HEK293 (cell line): ENCODE measurements at regions not wholly inside any gene's neighbourhood (a gene's known extent, or its start where the extent isn't known, plus 50 kb on each side); places are given as distances from the start of the nearest gene placed in this dataset.

Source experiments
- CTCF ChIA-PET: fragments of 350-600 bp; formaldehyde crosslinking; extraction: SDS; loops from one replicate; lab custom pipeline; 2021; ENCODE audit warnings: antibody characterized with exemption; lab: Yijun Ruan, JAX
- POLR2A ChIA-PET: fragments of 300-600 bp; formaldehyde crosslinking; extraction: SDS; loops from one replicate; lab custom pipeline; 2020; ENCODE audit warnings: antibody characterized with exemption, inconsistent platforms; lab: Yijun Ruan, JAX
- H3K27ac ChIP-seq: fragments of 200-500 bp; sonication (Bioruptor generic); 2 replicates; pipeline ENCODE4 v1.5.1; 2014; ENCODE audit warnings: low read depth, low read length, control low read depth, inconsistent platforms; ENCODE audit errors: extremely low read depth
- H3K36me3 ChIP-seq, 2 experiments: fragments of 200-500 bp in 1 of 2; sonication (Bioruptor generic) in 1 of 2; 1 replicate in 1 of 2; 2 replicates in 1 of 2; pipeline ENCODE4 v1.5.1; 2014 to 2017; ENCODE audit warnings: inconsistent platforms in 2 of 2, low read length in 2 of 2; ENCODE audit not compliant: control insufficient read depth in 2 of 2, insufficient read depth in 1 of 2
- H3K4me1 ChIP-seq: fragments of 200-500 bp; sonication (Bioruptor generic); 2 replicates; pipeline ENCODE4 v1.5.1; 2014; ENCODE audit warnings: mild to moderate bottlenecking, low read length, inconsistent platforms; ENCODE audit not compliant: control insufficient read depth, insufficient read depth
- H3K4me3 ChIP-seq: 2 replicates; pipeline ENCODE4 v1.5.1; 2011; ENCODE audit warnings: low read depth, mild to moderate bottlenecking, control low read depth, low read length, moderate library complexity
- H3K9me3 ChIP-seq: fragments of 200-500 bp; sonication (Bioruptor generic); 2 replicates; pipeline ENCODE4 v1.5.1; 2014; ENCODE audit warnings: low read depth, low read length, inconsistent platforms; ENCODE audit not compliant: control insufficient read depth, insufficient read depth
- FEZF1 ChIP-seq: fragments of 450-650 bp; formaldehyde crosslinking; IDR thresholded peaks from 2 replicates; pipeline ENCODE4 v1.5.1; 2016; ENCODE audit warnings: missing biosample characterization, missing genetic modification characterization
- GLI2 ChIP-seq: fragments of 450-650 bp; formaldehyde crosslinking; IDR thresholded peaks from 2 replicates; pipeline ENCODE4; 2017; ENCODE audit warnings: missing biosample characterization, missing genetic modification characterization, low read depth, borderline replicate concordance
- HOXA7 ChIP-seq: sonication (generic); formaldehyde crosslinking; IDR thresholded peaks from 2 replicates; pipeline ENCODE4 v1.8.1; 2022; ENCODE audit warnings: missing genetic modification reagents, borderline replicate concordance
- OVOL3 ChIP-seq: fragments of 450-650 bp; formaldehyde crosslinking; IDR thresholded peaks from 2 replicates; pipeline ENCODE4 v1.5.1; 2016; ENCODE audit warnings: missing biosample characterization, missing genetic modification characterization
- ZBTB7A ChIP-seq: fragments of 450-650 bp; formaldehyde crosslinking; IDR thresholded peaks from 2 replicates; pipeline ENCODE4 v1.5.1; 2016; ENCODE audit warnings: low read depth, missing biosample characterization, missing genetic modification characterization
- ZBTB8A ChIP-seq: fragments of 450-650 bp; formaldehyde crosslinking; IDR thresholded peaks from 2 replicates; pipeline ENCODE4 v1.5.1; 2016; ENCODE audit warnings: missing biosample characterization, missing genetic modification characterization
- ZFP37 ChIP-seq: fragments of 450-650 bp; formaldehyde crosslinking; IDR thresholded peaks from 2 replicates; pipeline ENCODE4 v1.5.1; 2016; ENCODE audit warnings: missing biosample characterization, missing genetic modification characterization
- ZNF140 ChIP-seq: fragments of 450-650 bp; formaldehyde crosslinking; IDR thresholded peaks from 2 replicates; pipeline ENCODE4 v1.5.1; 2016; ENCODE audit warnings: missing biosample characterization, missing genetic modification characterization
- ZNF24 ChIP-seq: fragments of 450-650 bp; formaldehyde crosslinking; IDR thresholded peaks from 2 replicates; pipeline ENCODE4 v1.5.1; 2016; ENCODE audit warnings: missing biosample characterization, missing genetic modification characterization
- ZNF521 ChIP-seq: fragments of 450-650 bp; formaldehyde crosslinking; IDR thresholded peaks from 2 replicates; pipeline ENCODE4 v1.5.1; 2017; ENCODE audit warnings: missing biosample characterization, mild to moderate bottlenecking, missing genetic modification characterization
- ZNF548 ChIP-seq: fragments of 450-650 bp; formaldehyde crosslinking; IDR thresholded peaks from 2 replicates; pipeline ENCODE4 v1.5.1; 2016; ENCODE audit warnings: missing biosample characterization, missing genetic modification characterization
- ZNF610 ChIP-seq: fragments of 450-650 bp; formaldehyde crosslinking; IDR thresholded peaks from 2 replicates; pipeline ENCODE4 v1.5.1; 2016; ENCODE audit warnings: missing biosample characterization, missing genetic modification characterization, borderline replicate concordance
- ZNF76 ChIP-seq: fragments of 450-650 bp; formaldehyde crosslinking; IDR thresholded peaks from 2 replicates; pipeline ENCODE4; 2016; ENCODE audit warnings: low read depth, missing biosample characterization, missing genetic modification characterization, borderline replicate concordance
- TF ChIP-seq, protein P1 (sequence below): fragments of 450-650 bp; IDR thresholded peaks from 2 replicates; pipeline ENCODE4 v1.5.1; 2018; ENCODE audit warnings: missing biosample characterization, missing genetic modification characterization
- TF ChIP-seq, protein P2 (sequence below): fragments of 450-650 bp; formaldehyde crosslinking; IDR thresholded peaks from 2 replicates; pipeline ENCODE4 v1.5.1; 2016; ENCODE audit warnings: missing biosample characterization, missing genetic modification characterization
- TF ChIP-seq, protein P3 (sequence below): fragments of 450-650 bp; formaldehyde crosslinking; IDR thresholded peaks from 2 replicates; pipeline ENCODE4 v1.5.1; 2016; ENCODE audit warnings: missing biosample characterization, missing genetic modification characterization
- TF ChIP-seq, protein P4 (sequence below): fragments of 450-650 bp; formaldehyde crosslinking; IDR thresholded peaks from 2 replicates; pipeline ENCODE4 v1.5.1; 2016; ENCODE audit warnings: missing biosample characterization, missing genetic modification characterization, borderline replicate concordance
- TF ChIP-seq, protein P5 (sequence below): fragments of 450-650 bp; formaldehyde crosslinking; IDR thresholded peaks from 2 replicates; pipeline ENCODE4 v1.5.1; 2016; ENCODE audit warnings: missing biosample characterization, missing genetic modification characterization
- TF ChIP-seq, protein P6 (sequence below): fragments of 450-650 bp; formaldehyde crosslinking; IDR thresholded peaks from 2 replicates; pipeline ENCODE4 v1.5.1; 2016; ENCODE audit warnings: missing biosample characterization, missing genetic modification characterization

DNA sequence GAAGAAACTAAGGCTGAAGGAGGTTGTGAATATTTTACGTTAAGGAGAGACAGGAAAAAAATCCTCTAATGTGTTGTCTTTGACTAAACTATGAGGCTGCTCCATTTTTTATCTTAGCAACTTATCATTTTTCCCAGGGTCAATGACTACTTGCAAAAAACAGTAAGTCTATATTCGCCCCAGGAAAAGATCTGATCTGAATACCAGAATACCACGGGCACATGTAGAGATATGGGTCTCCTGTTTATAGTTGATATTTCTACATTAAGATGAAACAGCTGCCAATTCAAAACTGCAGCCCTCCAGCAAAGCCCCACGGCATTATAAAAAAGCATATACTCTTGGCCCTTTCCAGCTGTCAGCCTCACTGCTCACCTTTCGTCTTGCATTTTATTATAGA is 358.4 kb downstream of the SH2D4B start:
- POLR2A ChIA-PET, result no interaction called here
- no peaks in the 10 kb centered on the region for H3K36me3 ChIP-seq
- no peak overlapping the region for H3K4me3 ChIP-seq
- CTCF ChIA-PET, result interaction anchor here (0.9 kb wide), 1 partner anchor 49 kb away, joined by 3 read pairs; no protein-coding TSS in a partner anchor
- H3K27ac ChIP-seq, result no peak overlapping the region
- H3K9me3 ChIP-seq, result no peaks in the 10 kb centered on the region
- no peaks in the 10 kb centered on the region for H3K4me1 ChIP-seq
- TF ChIP-seq ZNF548 (tag by site-specific recombination), result no peak
- no peak for TF ChIP-seq OVOL3 (tag by site-specific recombination)
- no peak for TF ChIP-seq ZNF140 (tag by site-specific recombination)
- no peak for TF ChIP-seq ZBTB7A (tag by site-specific recombination)
- no peak for TF ChIP-seq ZNF610 (tag by site-specific recombination)
- TF ChIP-seq, protein P1, sequence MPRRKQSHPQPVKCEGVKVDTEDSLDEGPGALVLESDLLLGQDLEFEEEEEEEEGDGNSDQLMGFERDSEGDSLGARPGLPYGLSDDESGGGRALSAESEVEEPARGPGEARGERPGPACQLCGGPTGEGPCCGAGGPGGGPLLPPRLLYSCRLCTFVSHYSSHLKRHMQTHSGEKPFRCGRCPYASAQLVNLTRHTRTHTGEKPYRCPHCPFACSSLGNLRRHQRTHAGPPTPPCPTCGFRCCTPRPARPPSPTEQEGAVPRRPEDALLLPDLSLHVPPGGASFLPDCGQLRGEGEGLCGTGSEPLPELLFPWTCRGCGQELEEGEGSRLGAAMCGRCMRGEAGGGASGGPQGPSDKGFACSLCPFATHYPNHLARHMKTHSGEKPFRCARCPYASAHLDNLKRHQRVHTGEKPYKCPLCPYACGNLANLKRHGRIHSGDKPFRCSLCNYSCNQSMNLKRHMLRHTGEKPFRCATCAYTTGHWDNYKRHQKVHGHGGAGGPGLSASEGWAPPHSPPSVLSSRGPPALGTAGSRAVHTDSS (tag by site-specific recombination), result no peak

DNA sequence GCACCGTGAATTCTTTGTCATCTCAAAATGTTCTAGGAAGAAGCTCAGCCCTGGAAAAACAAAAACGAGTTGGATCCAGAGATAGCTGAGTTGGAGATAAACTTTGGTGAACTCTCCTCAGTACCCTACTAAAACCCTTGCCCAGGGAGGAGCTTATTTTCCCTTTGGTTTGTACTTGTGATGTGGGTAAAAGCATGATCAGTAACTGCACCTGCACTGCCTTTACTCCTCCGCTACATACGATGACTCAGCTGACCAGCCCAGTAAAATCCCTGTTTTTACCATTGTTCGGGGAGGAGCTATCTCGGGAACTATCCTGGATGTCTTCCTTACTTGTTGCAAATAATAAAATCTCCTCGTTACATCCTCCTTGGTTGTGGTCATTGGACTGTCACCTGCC is 359.3 kb downstream of the SH2D4B start:
- no peaks in the 10 kb centered on the region for H3K4me1 ChIP-seq
- no peak overlapping the region for H3K4me3 ChIP-seq
- ChIA-PET CTCF (no interaction called here), POLR2A (no interaction called here)
- TF ChIP-seq, protein P2, sequence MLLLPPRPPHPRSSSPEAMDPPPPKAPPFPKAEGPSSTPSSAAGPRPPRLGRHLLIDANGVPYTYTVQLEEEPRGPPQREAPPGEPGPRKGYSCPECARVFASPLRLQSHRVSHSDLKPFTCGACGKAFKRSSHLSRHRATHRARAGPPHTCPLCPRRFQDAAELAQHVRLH, result no peak
- TF ChIP-seq ZNF521 (tag by site-specific recombination), result no peak
- TF ChIP-seq, protein P3, sequence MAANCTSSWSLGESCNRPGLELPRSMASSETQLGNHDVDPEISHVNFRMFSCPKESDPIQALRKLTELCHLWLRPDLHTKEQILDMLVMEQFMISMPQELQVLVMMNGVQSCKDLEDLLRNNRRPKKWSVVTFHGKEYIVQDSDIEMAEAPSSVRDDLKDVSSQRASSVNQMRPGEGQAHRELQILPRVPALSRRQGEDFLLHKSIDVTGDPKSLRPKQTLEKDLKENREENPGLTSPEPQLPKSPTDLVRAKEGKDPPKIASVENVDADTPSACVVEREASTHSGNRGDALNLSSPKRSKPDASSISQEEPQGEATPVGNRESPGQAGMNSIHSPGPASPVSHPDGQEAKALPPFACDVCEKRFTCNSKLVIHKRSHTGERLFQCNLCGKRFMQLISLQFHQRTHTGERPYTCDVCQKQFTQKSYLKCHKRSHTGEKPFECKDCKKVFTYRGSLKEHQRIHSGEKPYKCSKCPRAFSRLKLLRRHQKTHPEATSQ (tag by site-specific recombination), result no peak
- TF ChIP-seq ZNF76 (tag by site-specific recombination), result no peak
- no peak for TF ChIP-seq GLI2 (tag by site-specific recombination)
- TF ChIP-seq ZFP37 (tag by site-specific recombination), result no peak
- TF ChIP-seq FEZF1 (tag by site-specific recombination), result no peak
- TF ChIP-seq, protein P4, sequence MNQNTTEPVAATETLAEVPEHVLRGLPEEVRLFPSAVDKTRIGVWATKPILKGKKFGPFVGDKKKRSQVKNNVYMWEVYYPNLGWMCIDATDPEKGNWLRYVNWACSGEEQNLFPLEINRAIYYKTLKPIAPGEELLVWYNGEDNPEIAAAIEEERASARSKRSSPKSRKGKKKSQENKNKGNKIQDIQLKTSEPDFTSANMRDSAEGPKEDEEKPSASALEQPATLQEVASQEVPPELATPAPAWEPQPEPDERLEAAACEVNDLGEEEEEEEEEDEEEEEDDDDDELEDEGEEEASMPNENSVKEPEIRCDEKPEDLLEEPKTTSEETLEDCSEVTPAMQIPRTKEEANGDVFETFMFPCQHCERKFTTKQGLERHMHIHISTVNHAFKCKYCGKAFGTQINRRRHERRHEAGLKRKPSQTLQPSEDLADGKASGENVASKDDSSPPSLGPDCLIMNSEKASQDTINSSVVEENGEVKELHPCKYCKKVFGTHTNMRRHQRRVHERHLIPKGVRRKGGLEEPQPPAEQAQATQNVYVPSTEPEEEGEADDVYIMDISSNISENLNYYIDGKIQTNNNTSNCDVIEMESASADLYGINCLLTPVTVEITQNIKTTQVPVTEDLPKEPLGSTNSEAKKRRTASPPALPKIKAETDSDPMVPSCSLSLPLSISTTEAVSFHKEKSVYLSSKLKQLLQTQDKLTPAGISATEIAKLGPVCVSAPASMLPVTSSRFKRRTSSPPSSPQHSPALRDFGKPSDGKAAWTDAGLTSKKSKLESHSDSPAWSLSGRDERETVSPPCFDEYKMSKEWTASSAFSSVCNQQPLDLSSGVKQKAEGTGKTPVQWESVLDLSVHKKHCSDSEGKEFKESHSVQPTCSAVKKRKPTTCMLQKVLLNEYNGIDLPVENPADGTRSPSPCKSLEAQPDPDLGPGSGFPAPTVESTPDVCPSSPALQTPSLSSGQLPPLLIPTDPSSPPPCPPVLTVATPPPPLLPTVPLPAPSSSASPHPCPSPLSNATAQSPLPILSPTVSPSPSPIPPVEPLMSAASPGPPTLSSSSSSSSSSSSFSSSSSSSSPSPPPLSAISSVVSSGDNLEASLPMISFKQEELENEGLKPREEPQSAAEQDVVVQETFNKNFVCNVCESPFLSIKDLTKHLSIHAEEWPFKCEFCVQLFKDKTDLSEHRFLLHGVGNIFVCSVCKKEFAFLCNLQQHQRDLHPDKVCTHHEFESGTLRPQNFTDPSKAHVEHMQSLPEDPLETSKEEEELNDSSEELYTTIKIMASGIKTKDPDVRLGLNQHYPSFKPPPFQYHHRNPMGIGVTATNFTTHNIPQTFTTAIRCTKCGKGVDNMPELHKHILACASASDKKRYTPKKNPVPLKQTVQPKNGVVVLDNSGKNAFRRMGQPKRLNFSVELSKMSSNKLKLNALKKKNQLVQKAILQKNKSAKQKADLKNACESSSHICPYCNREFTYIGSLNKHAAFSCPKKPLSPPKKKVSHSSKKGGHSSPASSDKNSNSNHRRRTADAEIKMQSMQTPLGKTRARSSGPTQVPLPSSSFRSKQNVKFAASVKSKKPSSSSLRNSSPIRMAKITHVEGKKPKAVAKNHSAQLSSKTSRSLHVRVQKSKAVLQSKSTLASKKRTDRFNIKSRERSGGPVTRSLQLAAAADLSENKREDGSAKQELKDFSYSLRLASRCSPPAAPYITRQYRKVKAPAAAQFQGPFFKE, result no peak
- TF ChIP-seq, protein P5, sequence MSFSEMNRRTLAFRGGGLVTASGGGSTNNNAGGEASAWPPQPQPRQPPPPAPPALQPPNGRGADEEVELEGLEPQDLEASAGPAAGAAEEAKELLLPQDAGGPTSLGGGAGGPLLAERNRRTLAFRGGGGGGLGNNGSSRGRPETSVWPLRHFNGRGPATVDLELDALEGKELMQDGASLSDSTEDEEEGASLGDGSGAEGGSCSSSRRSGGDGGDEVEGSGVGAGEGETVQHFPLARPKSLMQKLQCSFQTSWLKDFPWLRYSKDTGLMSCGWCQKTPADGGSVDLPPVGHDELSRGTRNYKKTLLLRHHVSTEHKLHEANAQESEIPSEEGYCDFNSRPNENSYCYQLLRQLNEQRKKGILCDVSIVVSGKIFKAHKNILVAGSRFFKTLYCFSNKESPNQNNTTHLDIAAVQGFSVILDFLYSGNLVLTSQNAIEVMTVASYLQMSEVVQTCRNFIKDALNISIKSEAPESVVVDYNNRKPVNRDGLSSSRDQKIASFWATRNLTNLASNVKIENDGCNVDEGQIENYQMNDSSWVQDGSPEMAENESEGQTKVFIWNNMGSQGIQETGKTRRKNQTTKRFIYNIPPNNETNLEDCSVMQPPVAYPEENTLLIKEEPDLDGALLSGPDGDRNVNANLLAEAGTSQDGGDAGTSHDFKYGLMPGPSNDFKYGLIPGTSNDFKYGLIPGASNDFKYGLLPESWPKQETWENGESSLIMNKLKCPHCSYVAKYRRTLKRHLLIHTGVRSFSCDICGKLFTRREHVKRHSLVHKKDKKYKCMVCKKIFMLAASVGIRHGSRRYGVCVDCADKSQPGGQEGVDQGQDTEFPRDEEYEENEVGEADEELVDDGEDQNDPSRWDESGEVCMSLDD, result no peak
- TF ChIP-seq HOXA7 (CRISPR knock-in tag), result no peak
- TF ChIP-seq ZBTB8A (tag by site-specific recombination), result no peak
- TF ChIP-seq, protein P6, sequence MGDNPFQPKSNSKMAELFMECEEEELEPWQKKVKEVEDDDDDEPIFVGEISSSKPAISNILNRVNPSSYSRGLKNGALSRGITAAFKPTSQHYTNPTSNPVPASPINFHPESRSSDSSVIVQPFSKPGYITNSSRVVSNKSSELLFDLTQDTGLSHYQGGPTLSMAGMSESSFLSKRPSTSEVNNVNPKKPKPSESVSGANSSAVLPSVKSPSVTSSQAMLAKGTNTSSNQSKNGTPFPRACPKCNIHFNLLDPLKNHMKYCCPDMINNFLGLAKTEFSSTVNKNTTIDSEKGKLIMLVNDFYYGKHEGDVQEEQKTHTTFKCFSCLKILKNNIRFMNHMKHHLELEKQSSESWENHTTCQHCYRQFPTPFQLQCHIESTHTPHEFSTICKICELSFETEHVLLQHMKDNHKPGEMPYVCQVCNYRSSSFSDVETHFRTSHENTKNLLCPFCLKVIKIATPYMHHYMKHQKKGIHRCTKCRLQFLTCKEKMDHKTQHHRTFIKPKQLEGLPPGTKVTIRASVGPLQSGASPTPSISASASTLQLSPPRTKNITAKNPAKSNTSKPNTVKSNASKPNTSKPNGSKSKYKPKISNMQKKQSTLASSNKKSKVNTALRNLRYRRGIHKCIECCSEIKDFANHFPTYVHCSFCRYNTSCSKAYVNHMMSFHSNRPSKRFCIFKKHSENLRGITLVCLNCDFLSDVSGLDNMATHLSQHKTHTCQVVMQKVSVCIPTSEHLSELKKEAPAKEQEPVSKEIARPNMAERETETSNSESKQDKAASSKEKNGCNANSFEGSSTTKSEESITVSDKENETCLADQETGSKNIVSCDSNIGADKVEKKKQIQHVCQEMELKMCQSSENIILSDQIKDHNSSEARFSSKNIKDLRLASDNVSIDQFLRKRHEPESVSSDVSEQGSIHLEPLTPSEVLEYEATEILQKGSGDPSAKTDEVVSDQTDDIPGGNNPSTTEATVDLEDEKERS (tag by site-specific recombination), result no peak
- TF ChIP-seq ZNF24 (tag by site-specific recombination), result no peak
- no peaks in the 10 kb centered on the region for H3K36me3 ChIP-seq
- no peak overlapping the region for H3K27ac ChIP-seq
- no peaks in the 10 kb centered on the region for H3K9me3 ChIP-seq
